ENCODE measurements at regions not wholly inside any gene's neighbourhood (a gene's known extent, or its start where the extent isn't known, plus 50 kb on each side); places are given as distances from the start of the nearest gene placed in this dataset.

DNA sequence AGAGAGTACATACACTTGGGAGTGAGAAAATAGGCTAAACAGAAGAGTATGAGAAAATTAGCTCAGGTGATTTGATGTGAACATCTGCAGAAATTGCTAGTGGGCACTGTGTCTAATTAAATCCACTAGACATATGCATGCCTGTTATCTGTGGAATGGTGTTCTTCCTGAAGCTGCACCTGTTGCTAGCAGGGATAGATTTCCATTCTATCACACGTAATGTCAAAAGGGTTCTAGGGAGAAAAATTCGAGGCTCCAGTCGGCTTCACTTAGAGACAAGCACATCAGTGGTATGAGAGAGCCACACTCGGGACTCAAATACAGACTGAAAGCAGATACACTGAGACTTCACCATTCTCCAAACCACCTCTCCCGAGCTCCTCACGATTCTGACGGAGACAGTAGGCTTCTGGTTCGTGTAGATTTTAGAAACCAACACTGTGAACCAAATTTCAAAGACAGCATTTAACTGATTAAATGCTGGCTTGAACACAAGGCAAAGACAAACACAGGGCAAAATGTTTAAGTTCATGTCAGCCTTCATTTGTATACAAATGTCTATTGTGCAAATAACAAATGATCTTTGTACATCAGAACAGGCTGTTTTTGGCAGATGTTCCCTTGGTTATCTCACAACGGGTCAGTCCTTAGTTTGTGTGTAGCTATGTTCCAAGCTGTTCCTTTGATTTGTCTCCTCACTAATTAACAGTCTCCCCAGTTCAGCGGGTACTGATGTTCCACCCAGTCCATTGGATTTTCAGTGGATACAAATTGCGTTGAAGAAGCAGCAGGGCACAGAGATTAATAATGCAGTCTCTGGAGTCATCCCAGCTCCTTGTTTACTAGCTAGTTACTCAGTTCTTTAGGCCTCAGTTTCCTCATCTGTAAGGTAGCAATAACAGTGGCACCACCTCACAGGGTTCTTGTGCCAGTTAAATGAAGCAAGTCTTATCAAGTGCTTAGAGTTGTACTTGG is 131.0 kb upstream of the IFNGR1 start:
- Mint-ChIP-seq H3K27ac (no peak overlapping the region), H3K36me3 (no peaks in the 10 kb centered on the region), H3K4me3 (no peak overlapping the region), H3K9me3 (no peaks in the 10 kb centered on the region), H3K27me3 (no peaks in the 10 kb centered on the region), H3K4me1 (peaks cover 20% of the 10 kb centered on the region)

DNA sequence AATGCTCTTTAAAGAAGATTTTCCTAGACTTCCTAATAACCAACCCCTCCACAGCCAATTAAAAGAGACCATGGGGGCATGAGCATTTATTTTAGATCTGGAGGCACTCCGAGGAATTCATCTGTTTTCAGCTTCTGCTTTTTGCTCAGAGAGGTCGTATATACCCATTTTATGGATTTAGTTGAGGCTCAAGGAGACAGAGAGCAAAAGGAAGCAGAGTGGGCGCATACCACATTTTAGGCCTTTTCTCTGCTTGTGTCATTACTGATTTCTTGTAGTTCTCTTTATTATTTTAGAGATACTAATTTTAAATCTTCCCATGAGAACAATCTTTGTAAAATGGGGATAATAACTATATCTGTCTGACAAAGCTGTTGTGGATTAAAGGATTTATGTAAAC is 129.6 kb upstream of the IFNGR1 start:
- H3K4me3 Mint-ChIP-seq, result no peak overlapping the region
- no peak overlapping the region for H3K27ac Mint-ChIP-seq
- H3K27me3 Mint-ChIP-seq, result no peaks in the 10 kb centered on the region
- peaks cover 15% of the 10 kb centered on the region for H3K4me1 Mint-ChIP-seq
- H3K9me3 Mint-ChIP-seq, result no peaks in the 10 kb centered on the region
- no peaks in the 10 kb centered on the region for H3K36me3 Mint-ChIP-seq

DNA sequence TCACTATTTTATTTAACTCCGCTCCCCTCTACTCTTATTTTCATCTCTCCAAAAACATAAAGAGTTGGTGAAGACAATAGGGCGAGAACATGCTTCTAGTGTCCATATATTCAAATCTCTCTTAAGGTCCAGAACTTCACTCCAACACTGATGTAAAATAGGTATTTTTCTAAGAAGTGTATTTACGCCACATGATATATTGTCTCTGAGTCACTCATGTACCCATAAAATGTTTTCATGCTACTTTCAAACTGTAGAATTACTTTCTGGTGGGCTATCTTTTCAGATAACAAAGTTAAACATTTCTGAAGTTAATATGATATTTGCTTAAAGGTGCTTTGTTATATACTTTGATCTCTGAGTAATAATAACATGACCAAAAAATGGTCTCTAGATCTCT is 124.1 kb upstream of the IFNGR1 start:
- H3K9me3 Mint-ChIP-seq, result no peaks in the 10 kb centered on the region
- H3K4me1 Mint-ChIP-seq, result peaks cover 19% of the 10 kb centered on the region
- peak overlapping the region; percentile 86 for H3K4me3 Mint-ChIP-seq
- H3K27me3 Mint-ChIP-seq, result no peaks in the 10 kb centered on the region
- H3K36me3 Mint-ChIP-seq, result no peaks in the 10 kb centered on the region
- H3K27ac Mint-ChIP-seq, result no peak overlapping the region

DNA sequence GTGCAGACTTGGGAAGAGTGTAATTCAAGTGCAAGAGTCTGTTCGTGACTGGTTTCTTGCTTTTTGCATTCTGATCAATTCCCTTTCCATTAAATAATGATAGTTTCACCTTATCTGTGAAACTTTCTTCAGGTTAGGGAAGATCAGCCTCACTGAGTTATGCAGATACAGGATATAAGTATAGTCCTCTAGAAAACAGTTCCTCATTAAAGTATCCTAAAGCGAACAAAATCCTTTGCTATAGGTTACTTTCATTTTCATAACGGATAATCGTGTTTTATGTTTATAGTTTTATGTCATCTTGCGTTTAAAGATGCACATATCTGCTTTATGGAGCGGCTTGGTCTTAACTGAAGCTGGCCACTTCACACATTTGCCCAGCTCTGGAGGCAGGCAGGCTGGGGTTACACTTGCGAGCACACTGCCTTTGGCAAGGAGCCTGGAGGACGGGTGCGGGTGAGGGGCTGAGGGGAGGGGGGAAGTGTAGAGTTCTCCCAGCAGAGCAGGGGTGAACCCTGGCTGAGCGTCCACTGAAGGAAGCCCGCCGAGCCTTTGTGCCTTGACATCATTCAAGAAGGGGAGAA is 123.5 kb upstream of the IFNGR1 start:
- no peaks in the 10 kb centered on the region for H3K9me3 Mint-ChIP-seq
- H3K36me3 Mint-ChIP-seq, result no peaks in the 10 kb centered on the region
- no peaks in the 10 kb centered on the region for H3K27me3 Mint-ChIP-seq
- peak overlapping the region; percentile 86 for H3K4me3 Mint-ChIP-seq
- peaks cover 19% of the 10 kb centered on the region for H3K4me1 Mint-ChIP-seq
- H3K27ac Mint-ChIP-seq, result no peak overlapping the region

DNA sequence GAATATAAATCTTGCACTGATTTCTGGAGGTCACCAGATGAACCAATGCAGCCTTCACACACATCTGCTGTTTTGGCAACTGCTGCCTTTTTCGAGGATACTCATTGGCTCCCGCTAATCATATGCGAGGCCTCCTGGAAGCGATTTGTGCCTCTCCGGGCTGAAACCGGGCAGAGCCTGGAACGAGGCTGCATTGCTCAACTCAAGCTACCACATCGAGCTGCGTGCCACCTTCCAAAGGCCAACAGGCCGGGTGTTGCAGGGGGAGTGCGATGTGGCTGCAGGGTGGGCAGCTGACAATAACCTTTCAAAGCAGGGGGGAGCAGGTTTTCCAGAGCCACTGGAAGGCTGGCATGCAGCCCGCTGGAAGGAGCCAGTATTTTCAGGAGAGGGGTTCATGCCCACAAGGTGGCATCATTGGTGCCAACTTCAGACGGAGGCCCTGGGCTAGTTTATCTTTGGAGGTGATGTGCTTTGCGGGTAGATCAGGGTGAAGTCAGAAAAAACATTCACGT is 122.6 kb upstream of the IFNGR1 start:
- Mint-ChIP-seq H3K4me3 (peak overlapping the region; percentile 51), H3K36me3 (no peaks in the 10 kb centered on the region), H3K9me3 (no peaks in the 10 kb centered on the region), H3K4me1 (peaks cover 19% of the 10 kb centered on the region), H3K27ac (no peak overlapping the region), H3K27me3 (no peaks in the 10 kb centered on the region)

DNA sequence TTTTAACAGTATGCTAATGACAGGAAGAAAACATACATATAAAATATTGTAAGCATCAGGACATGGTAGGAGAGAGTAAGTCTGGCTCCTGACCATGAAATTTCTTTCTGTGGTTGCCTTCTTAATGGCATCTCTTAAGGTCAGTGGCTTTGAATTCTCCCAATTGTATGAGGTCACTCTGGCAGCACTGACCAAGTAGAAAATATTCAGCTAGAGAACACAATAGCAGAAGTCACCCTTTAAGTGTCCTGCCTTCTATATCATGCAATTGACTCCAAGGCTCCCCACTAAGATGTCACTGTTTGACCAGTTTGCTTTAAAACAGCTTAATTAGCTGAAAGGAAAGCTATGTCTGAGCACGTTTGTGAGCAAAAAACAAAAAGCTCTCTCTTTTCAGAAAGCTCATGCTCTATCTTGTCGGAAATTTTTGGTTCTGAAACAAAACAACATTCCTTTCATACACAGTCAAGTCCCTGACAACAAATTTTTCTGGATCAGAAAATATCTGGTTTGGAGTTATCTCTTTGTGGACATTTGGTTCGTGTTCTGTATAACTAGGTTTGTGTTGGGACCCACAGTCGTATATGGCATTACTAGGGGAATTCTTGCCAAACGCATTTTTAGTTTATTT is 120.9 kb upstream of the IFNGR1 start:
- no peak overlapping the region for H3K4me3 Mint-ChIP-seq
- H3K9me3 Mint-ChIP-seq, result no peaks in the 10 kb centered on the region
- H3K27ac Mint-ChIP-seq, result no peak overlapping the region
- peaks cover 1% of the 10 kb centered on the region for H3K27me3 Mint-ChIP-seq
- H3K4me1 Mint-ChIP-seq, result peaks cover 19% of the 10 kb centered on the region
- no peaks in the 10 kb centered on the region for H3K36me3 Mint-ChIP-seq

DNA sequence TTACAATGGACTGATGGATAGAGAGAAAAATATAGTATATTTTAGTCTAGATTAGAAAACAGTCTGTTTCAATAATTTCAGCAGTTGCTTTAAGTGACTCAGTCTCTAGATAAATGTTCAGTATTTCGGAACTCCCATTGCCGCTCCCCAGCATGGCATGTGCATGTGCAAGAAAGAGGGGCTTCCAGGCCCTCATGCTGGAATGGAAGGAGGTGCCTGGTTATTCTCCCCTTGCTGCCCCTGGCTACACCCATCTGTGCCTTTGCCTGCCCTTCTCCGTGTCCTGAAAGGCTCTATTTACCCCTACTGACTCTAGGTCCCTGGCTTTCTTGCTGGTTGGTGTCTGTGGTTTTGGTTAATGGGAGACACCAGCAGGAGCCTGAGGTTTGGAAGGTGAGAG is 115.7 kb upstream of the IFNGR1 start:
- H3K27me3 Mint-ChIP-seq, result peaks cover 1% of the 10 kb centered on the region
- H3K4me3 Mint-ChIP-seq, result no peak overlapping the region
- no peaks in the 10 kb centered on the region for H3K9me3 Mint-ChIP-seq
- no peaks in the 10 kb centered on the region for H3K36me3 Mint-ChIP-seq
- no peak overlapping the region for H3K27ac Mint-ChIP-seq
- H3K4me1 Mint-ChIP-seq, result no peaks in the 10 kb centered on the region

DNA sequence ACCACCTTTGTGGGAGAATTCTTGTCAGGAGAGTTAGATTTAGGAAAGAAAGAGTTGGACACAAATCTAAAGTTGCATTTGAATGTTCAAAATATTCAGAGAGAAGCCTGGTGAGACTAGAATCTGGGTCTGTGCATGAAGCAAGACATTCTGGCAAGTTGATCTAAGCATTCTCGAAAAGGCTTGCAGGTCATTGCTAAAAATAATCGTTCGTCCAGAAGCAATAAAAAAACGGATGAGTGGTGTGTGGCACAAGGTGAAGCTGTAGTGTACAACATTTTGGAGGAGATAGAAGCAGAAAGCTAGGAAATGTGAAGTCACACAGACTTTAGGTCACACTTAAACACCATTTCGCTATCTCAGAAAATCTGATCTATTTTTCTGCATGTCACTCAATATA is 114.9 kb upstream of the IFNGR1 start:
- Mint-ChIP-seq H3K27me3 (peaks cover 1% of the 10 kb centered on the region), H3K4me3 (no peak overlapping the region), H3K4me1 (no peaks in the 10 kb centered on the region), H3K36me3 (no peaks in the 10 kb centered on the region), H3K27ac (no peak overlapping the region), H3K9me3 (no peaks in the 10 kb centered on the region)

DNA sequence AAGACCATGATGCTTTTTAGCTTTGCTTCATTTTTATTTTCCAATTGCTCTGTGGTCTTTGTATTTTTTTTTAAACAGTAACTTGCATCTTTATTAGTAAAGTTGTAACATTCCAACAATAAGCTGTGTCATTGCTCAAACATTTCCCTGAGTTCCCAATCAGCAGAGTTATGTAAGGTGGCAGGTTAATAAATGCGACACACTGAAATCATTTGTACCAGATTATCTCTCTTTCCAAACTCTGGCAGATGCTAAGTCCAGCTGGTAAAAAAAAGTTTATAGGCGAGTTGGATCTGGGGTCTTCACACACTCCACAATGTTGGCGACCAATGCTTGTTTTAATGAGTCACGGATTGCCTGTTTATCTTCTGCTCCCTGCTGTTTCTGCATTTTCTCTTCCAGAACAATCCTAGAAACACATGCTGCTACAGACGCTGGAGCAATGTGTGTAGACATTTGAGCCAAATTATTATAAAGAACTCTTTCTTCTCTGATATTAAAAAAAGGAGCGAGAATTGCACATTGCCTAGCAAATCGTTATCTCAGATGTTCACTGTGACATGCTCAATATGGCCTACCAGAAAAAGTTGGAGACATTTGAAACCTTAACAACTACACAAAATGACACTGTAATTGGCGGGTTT is 113.6 kb upstream of the IFNGR1 start:
- Mint-ChIP-seq H3K27me3 (peaks cover 1% of the 10 kb centered on the region), H3K4me1 (no peaks in the 10 kb centered on the region)

DNA sequence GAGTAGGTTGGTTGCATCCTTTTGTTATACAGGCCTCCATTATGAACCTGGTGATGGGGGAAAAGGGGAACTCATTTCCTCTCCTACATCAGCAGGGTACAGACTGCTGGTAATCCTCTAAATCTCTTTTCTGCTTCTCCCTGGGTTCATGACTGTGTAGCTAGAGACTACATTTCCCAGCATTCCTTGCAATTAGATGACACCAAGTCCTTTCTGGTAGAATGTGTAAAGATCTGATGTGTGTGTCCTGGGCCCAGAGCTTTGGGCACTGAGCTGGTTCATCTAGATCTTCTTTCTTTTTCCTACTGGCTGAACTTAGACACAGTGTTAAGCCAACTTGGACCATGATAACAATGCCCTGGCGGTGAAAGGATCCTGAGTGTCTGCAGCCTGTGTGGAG is 104.7 kb upstream of the IFNGR1 start:
- Mint-ChIP-seq H3K27ac (no peak overlapping the region), H3K4me3 (no peak overlapping the region)

More for the DNA sequence above, 113.6 kb upstream of the IFNGR1 start:
- H3K9me3 Mint-ChIP-seq, result no peaks in the 10 kb centered on the region
- H3K36me3 Mint-ChIP-seq, result no peaks in the 10 kb centered on the region
- no peak overlapping the region for H3K27ac Mint-ChIP-seq
- no peak overlapping the region for H3K4me3 Mint-ChIP-seq

DNA sequence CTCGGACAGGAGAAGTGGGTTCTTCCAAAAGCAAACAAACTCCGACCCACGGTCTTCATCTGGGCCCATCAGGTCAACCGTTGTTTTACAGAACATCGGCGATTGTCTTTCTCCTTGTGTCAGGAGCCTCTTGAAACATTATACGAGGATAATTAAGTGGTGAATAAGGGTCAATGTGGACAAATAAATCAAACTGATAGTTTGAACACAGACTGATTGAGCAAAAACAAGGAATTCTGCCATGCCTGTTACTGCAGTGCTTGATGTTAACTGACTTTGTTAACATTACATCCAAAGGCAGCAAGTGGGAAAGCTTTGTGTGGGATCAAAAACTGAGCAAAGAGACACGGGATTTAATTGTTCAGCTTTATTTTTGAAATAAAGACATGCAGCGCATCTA is 101.1 kb upstream of the IFNGR1 start:
- Mint-ChIP-seq H3K27me3 (peaks cover 1% of the 10 kb centered on the region), H3K9me3 (no peaks in the 10 kb centered on the region), H3K36me3 (no peaks in the 10 kb centered on the region), H3K4me3 (no peak overlapping the region), H3K27ac (no peak overlapping the region), H3K4me1 (no peaks in the 10 kb centered on the region)

More for the DNA sequence above, 104.7 kb upstream of the IFNGR1 start:
- no peaks in the 10 kb centered on the region for H3K36me3 Mint-ChIP-seq
- peaks cover 1% of the 10 kb centered on the region for H3K27me3 Mint-ChIP-seq
- H3K9me3 Mint-ChIP-seq, result no peaks in the 10 kb centered on the region
- H3K4me1 Mint-ChIP-seq, result no peaks in the 10 kb centered on the region

DNA sequence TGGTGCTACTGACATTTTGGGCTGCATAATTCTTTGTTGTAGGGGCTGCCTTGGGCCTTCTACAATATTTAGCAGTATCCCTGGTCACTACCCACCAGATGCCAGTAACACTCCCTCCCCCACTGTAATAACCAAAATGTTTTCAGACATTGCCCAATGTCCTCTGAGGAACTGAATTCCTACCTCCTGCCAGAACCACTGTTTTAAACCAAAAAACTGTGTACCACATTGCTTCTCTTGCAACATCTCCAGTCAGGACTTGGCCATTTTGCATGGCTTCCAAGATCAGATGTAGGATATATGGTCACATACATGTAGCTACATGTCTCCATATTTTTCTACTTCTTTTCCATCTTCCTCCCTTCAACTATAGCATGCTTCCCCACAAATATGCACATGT is 97.4 kb upstream of the IFNGR1 start:
- Mint-ChIP-seq H3K4me1 (peaks cover 5% of the 10 kb centered on the region), H3K27ac (no peak overlapping the region), H3K4me3 (no peak overlapping the region), H3K9me3 (no peaks in the 10 kb centered on the region), H3K27me3 (no peaks in the 10 kb centered on the region), H3K36me3 (no peaks in the 10 kb centered on the region)

DNA sequence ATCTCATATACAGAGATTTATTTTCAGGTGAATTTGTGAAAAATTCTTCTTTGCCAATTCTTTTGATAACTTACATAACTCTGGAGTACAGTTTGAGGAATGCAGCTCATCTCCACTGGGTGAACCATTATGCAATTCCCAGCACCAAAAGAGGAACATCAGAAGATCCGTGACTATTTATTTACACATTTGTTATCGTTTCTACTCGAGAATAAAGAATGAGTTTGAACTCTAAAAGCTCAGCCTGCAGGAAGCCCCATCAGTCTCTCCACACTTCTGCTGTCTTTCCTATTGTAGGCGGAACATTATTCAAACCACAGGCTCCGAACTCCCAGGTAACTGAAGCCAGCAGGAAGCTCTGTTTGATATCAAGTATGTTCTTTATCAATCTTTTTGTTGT is 95.9 kb upstream of the IFNGR1 start:
- no peaks in the 10 kb centered on the region for H3K27me3 Mint-ChIP-seq

DNA sequence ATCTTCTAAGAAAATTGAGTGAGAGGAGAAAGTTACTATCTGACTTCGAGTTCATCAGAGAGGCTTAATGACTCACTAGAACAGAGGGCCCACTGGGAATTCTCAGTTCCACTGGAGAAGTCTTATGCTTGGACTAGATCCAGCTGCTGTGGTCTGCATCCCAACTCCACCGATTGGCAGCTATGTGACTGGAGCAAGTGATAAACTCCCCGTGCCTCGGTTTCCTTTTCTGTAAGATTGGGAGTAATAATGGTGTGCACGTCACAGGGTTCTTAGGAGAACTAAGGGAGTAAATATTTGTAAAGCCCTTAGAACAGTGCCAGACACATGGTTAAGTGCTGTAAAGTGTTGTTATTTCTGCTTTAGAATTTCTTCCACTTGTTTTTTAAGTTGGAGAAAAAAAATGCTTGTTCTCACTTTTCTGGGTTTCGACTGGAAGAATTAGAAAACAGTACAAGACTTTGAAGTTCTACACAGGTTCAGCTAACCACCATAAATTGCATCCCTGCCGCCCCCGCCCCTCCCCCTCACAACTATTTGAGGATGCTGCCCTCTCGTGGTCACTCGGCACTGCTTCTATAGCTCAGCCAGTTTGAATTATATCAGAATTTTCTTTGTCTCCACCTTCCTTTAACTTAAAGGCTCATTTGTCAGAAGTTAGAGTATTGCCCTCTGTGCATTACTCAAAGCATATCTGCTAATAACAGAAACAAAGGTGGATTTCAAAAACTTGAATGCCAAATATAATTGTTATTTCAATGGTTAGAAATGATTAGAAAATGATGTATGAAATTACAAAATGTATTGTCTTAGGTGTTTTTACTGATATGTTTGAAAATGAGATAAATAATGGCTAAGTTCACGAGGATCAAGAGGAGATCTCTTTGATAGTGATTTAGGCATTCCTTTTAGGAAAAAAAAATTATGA is 95.0 kb upstream of the IFNGR1 start:
- Mint-ChIP-seq H3K4me3 (no peak overlapping the region), H3K27me3 (no peaks in the 10 kb centered on the region), H3K36me3 (no peaks in the 10 kb centered on the region), H3K9me3 (no peaks in the 10 kb centered on the region), H3K27ac (no peak overlapping the region), H3K4me1 (peaks cover 5% of the 10 kb centered on the region)

More for the DNA sequence above, 95.9 kb upstream of the IFNGR1 start:
- Mint-ChIP-seq H3K9me3 (no peaks in the 10 kb centered on the region), H3K4me3 (no peak overlapping the region), H3K36me3 (no peaks in the 10 kb centered on the region), H3K27ac (no peak overlapping the region), H3K4me1 (peaks cover 5% of the 10 kb centered on the region)

DNA sequence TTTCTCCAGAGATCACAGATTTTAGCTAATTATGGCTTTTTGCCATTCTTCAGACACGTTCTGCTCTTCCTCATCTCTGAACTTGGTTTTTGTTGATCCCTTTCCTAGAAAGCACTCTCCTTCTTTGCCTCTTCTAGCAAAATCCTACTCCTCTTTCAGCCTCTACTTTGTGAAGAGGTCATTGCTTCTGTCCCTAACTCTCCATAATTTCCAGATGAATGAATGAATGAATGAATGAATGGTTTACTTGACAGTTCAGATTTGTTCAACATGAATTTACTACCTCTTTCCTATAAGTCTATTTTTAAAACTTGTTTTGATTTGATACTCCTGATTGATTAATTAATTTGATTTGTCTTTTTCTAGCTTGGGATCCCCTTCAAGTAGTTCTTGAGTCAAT is 94.0 kb upstream of the IFNGR1 start:
- no peaks in the 10 kb centered on the region for H3K36me3 Mint-ChIP-seq
- H3K4me3 Mint-ChIP-seq, result no peak overlapping the region
- peaks cover 5% of the 10 kb centered on the region for H3K4me1 Mint-ChIP-seq
- no peaks in the 10 kb centered on the region for H3K9me3 Mint-ChIP-seq
- no peaks in the 10 kb centered on the region for H3K27me3 Mint-ChIP-seq
- H3K27ac Mint-ChIP-seq, result no peak overlapping the region

Data from activated naive CD4-positive, alpha-beta T cell treated with anti-CD3 and anti-CD28 coated beads, Interleukin-2, amount 50 U/mL, for 24 hours (primary cell).